Upper lobe of right lung (tissue), 1 donor: ENCODE measurements at regions not wholly inside any gene's neighbourhood (a gene's known extent, or its start where the extent isn't known, plus 50 kb on each side); places are given as distances from the start of the nearest gene placed in this dataset.

Experiments
- ATAC-seq: fragments of 200-7000 bp; cut with Tn5 transposase; one replicate; pipeline ENCODE4 v1.9.1; 2020; ENCODE audit warnings: mild to moderate bottlenecking, moderate library complexity
- DNase-seq: peaks from one replicate; pipeline ENCODE4 v3.0.0-alpha.2; 2020
- H3K27ac ChIP-seq: fragments of 200-600 bp; one replicate; pipeline ENCODE4 v1.8.0; 2022
- H3K27me3 ChIP-seq: fragments of 200-600 bp; one replicate; pipeline ENCODE4 v1.8.0; 2022; ENCODE audit warnings: mild to moderate bottlenecking
- H3K36me3 ChIP-seq: fragments of 200-600 bp; one replicate; pipeline ENCODE4 v1.8.0; 2022
- H3K4me1 ChIP-seq: fragments of 200-600 bp; one replicate; pipeline ENCODE4 v1.8.0; 2022
- H3K4me3 ChIP-seq: fragments of 200-600 bp; one replicate; pipeline ENCODE4 v1.8.0; 2022; ENCODE audit warnings: mild to moderate bottlenecking
- H3K9me3 ChIP-seq: fragments of 200-600 bp; one replicate; pipeline ENCODE4 v1.8.0; 2022
- CTCF ChIP-seq: fragments of 200-600 bp; IDR thresholded peaks from one replicate; pipeline ENCODE4 v1.8.0; 2022; ENCODE audit warnings: antibody characterized with exemption
- intact Hi-C: fragments of 100-400 bp; cut with DNase I; formaldehyde crosslinking; loops from one replicate; pipeline ENCODE4 v1.11.0; 2022
- donor health status: DM: no; HTN: yes; CAD: no; lungs with severe emphysema.

DNA sequence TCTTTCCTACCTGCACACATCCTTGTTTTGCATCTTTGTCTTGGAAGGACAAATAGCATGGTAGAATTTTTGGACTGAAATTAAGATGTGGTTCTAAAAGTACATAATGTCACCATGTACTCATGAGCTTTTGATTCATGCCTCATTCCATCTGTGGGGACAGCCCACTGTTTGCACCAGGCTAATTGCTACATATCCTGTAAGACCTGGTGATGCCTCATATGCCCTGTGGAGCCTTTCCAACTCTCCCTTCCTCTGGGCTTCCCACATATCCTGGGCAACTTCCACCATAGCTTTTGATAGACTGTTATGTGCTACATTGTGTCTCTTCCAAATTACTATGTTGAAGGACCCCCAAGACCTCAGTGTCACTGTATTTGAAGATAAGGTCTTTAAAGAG is 213.6 kb upstream of the PREP start:
- no peak for DNase-seq
- intact Hi-C loops = no loop called here
- no peaks in the 10 kb centered on the region for H3K36me3 ChIP-seq

GRCh38 chr6:105611606-105612005 is 208.7 kb upstream of the PREP start:
- no peaks in the 10 kb centered on the region for H3K36me3 ChIP-seq
- DNase-seq (no peak), ATAC-seq (no peak)
- intact Hi-C loops = no loop called here
- H3K9me3 ChIP-seq = no peaks in the 10 kb centered on the region
- H3K4me1 ChIP-seq = no peaks in the 10 kb centered on the region
- H3K4me3 ChIP-seq = no peak overlapping the region
- H3K27ac ChIP-seq = no peak overlapping the region
- no peak for TF ChIP-seq CTCF
- H3K27me3 ChIP-seq = no peaks in the 10 kb centered on the region

More for the DNA sequence above, 213.6 kb upstream of the PREP start:
- ATAC-seq = no peak
- H3K4me1 ChIP-seq = no peaks in the 10 kb centered on the region
- no peaks in the 10 kb centered on the region for H3K27me3 ChIP-seq
- no peak overlapping the region for H3K4me3 ChIP-seq
- TF ChIP-seq CTCF = no peak
- H3K9me3 ChIP-seq = no peaks in the 10 kb centered on the region
- no peak overlapping the region for H3K27ac ChIP-seq

- ATAC-seq (peak; percentile 79), DNase-seq (peak; percentile 64)
- Histone ChIP-seq H3K4me3 (no peak overlapping the region), H3K9me3 (no peaks in the 10 kb centered on the region), H3K27me3 (no peaks in the 10 kb centered on the region), H3K27ac (no peak overlapping the region), H3K4me1 (no peaks in the 10 kb centered on the region), H3K36me3 (no peaks in the 10 kb centered on the region)
- TF ChIP-seq CTCF = no peak
- intact Hi-C loops = no loop called here
Measured at GRCh38 chr6:105609375-105609991, 206.6 kb upstream of the PREP start.

GRCh38 chr6:105608711-105609374 is 206.0 kb upstream of the PREP start:
- Histone ChIP-seq H3K36me3 (no peaks in the 10 kb centered on the region), H3K4me3 (no peak overlapping the region), H3K9me3 (no peaks in the 10 kb centered on the region), H3K27me3 (no peaks in the 10 kb centered on the region), H3K4me1 (no peaks in the 10 kb centered on the region), H3K27ac (peak overlapping the region; percentile 19)
- intact Hi-C loops = no loop called here
- no peak for TF ChIP-seq CTCF
- no peak for ATAC-seq
- DNase-seq = no peak

DNA sequence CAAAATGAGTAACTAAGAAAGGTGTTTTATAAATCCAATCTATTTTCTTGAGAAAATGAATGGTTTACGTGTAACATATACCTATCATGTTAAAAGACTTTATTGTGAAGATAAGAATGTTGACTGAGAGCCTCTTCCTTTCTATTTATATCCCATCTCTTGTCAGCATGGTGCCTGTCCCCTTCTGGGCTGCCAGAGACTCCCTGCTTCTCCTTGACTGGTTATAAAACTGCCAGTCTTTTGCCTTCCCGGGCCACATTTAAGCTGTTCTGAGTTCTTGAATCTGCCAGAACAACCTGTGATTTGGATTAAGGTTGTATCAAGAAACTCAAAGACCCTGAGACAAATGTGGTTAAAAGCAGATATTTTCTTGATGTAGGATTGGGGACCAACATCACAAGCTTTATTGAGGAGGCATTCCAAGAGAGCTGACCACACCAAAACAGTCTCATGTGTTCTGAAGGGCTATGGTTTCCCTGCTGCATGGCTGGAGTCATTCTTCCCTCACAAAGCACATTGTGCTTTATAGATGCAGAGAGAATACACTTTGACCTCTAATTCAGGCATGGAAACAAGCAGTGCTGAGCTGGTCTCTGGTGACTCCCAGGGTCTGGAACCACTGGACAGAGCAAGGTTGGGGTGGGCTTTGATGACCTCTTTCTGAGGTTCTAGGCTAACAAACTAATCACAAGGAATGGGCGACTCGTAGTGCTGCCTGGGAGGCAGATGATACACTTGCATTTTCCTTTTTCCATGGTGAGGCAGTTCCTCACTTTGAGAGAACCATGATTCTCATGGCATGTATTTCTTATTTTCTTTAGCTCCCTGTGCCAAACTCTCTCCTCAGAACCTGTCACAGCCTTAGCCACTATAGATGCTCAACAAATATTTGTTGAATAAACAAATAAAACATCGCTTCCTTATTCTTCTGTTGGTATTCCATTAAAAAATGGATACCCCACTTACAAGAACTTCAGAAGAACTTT is 205.0 kb upstream of the PREP start:
- no peaks in the 10 kb centered on the region for H3K27me3 ChIP-seq
- H3K27ac ChIP-seq = no peak overlapping the region
- DNase-seq = no peak
- no peak for ATAC-seq
- no peaks in the 10 kb centered on the region for H3K9me3 ChIP-seq
- no peak for TF ChIP-seq CTCF
- H3K36me3 ChIP-seq = no peaks in the 10 kb centered on the region
- no peaks in the 10 kb centered on the region for H3K4me1 ChIP-seq
- no peak overlapping the region for H3K4me3 ChIP-seq
- intact Hi-C loops = no loop called here
